HG02588 (cell line): ENCODE measurements at regions not wholly inside any gene's neighbourhood (a gene's known extent, or its start where the extent isn't known, plus 50 kb on each side); places are given as distances from the start of the nearest gene placed in this dataset.

Experiments
- ATAC-seq: cut with Tn5 transposase; IDR thresholded peaks from one replicate; pipeline ENCODE4 v1.9.1; 2021; ENCODE audit warnings: mild to moderate bottlenecking, moderate library complexity; ENCODE audit not compliant: unreplicated experiment

DNA sequence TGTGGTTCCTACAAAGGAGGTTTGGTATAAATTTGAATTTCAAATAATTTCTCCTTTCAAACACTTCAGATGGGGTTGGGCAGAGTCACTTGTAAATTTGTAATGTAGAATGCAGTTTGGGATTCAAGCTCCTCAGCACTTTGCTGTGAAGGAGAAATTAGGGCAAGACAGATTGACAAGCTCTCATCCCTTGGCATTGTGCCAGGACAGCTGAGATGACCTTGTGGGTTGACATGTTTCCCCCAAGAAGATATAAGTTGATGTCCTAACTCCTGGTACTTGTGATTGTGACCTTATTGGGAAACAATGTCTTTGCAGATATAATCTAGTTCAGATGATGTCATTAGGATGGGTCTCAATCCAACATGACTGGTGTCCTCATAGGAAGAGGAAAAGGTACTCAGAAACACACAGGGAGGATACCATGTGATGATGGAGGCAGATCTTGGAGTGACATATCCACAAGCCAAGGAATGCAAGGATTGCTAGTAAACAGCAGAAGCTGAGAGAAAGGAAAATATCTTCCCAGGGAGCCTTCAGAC, 408.3 kb downstream of the MED10 start:
- ATAC-seq: no peak

- ATAC-seq: no peak
Observed at GRCh38 chr5:5968981-5969380, 409.4 kb downstream of the MED10 start.

- ATAC-seq: no peak
Observed at GRCh38 chr5:5967944-5968343, 410.4 kb downstream of the MED10 start.

- ATAC-seq: no peak
Observed at GRCh38 chr5:5967373-5967772, 411.0 kb downstream of the MED10 start.

DNA sequence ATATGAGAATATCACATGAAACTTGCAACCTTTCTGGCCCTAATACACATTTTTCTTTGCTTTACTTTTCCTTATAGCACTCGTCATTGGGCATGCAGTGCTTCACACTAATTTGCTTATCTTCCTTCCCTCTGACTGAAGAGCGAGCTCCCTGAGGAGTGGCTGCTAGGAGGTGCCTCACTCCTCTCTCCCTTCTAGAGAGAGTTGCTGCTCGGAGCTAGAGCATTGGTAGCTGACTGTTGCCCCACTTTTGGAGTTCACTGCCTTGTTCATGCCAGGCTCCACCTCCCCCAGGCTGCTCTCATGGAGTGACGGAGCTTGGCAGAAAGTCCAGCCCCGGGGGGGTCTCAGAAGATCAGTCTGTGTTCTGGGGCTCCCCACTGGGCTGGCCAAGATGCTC, 413.2 kb downstream of the MED10 start:
- no peak for ATAC-seq

- ATAC-seq: no peak
Observed at GRCh38 chr5:5964347-5964746, 414.0 kb downstream of the MED10 start.

GRCh38 chr5:5957737-5958136, 420.6 kb downstream of the MED10 start:
- no peak for ATAC-seq

GRCh38 chr5:5954275-5954598, 424.1 kb downstream of the MED10 start:
- ATAC-seq: no peak

DNA sequence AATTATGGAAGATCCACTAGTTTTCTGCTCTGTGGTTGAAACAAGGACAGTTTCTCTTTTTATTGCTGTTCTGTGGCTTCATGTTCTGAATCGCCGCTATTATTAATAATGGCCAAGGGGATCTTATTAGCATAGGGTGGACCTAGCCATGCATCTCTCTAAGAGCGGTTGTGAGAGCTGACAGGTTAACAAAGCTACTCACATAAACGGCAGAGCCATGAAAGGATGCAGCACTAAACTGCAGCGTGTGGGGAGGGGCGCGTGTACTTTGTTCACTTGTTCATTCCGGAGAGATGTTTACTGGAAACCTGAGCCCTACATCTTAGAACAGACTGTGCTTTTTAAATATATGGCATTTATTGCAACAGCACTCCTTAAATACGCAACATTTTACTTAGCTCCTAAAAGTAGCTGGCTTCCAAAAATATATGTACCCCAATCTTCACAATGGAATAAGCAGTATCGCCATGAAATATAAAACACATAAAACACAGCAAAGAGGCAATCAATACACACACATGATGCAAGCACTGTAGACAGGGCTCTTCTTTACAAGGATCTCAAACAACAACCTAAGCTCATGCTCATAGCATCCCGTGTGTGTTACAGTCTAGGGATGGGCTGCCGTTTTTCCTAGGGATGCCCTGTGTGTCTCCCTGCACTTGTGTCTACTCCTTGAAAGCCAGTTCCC, 424.6 kb downstream of the MED10 start:
- ATAC-seq: no peak

DNA sequence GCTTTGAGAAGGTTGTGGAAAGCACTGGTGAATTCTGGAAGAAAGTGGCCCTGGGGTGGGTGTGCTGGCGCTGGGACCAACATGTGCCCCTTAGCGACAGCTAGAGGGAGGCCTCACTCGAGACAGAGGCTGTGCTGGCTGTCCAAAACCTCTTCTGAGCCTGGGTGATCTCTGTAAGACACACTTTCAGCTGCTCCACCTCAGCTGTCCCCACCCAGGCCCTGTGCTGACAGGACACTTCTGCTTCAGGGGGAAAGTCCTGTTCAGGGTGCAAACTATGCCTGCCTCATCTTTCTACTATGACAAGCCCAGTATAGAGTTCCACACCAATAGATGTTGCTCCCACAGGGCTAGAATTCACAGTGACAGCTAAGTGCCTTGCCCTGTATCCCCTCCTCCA, 426.4 kb downstream of the MED10 start:
- no peak for ATAC-seq

- no peak for ATAC-seq
Observed at GRCh38 chr5:5950658-5951057, 427.7 kb downstream of the MED10 start.

DNA sequence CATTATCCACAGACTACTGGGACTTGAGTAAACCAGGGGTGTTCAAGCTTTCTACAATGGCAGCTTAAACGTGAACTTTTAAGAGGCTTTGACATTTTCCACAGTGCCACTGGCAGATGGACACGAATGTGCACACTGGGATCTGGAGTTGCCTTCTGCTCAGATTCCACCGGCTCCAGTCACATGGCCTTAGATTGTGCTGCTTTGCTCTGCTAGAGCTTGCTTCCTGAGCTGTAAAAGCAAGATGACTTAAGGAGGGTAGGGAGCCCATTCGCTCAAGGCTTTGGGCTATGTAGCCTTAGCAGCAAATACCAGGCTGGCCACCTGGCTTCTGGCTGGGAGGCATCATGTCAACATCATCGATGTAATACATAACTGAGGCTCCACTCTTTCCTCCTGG, 436.9 kb downstream of the MED10 start:
- ATAC-seq: no peak

DNA sequence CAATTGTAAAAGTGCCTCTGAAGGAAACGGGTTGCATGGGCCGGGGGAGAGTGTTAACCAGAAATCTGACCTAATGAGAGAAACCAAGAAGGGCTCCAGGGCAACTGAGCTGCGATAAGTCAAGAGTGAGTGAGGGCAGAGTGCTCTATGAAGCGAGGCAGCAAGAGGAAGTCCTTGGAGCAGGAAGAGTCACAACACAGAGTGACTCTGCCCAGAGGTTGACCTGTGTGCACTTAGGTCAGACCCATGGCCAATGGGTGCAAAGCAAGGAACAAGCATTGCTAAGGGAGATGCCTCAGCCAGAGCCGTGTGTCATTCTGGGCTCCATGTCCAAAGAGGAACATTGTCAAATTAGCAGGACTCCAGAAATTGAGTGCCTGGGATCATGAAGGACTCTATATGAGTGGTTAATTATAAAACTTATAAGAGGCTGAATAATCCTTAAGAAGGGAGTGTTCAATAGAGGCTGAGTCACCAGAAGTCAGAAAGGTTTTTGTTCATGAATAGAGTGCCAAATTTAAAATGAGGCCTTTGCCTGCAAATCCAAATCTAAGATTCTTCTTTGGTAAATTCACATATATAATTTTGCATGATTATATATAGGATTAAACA, 438.5 kb downstream of the MED10 start:
- ATAC-seq: no peak

DNA sequence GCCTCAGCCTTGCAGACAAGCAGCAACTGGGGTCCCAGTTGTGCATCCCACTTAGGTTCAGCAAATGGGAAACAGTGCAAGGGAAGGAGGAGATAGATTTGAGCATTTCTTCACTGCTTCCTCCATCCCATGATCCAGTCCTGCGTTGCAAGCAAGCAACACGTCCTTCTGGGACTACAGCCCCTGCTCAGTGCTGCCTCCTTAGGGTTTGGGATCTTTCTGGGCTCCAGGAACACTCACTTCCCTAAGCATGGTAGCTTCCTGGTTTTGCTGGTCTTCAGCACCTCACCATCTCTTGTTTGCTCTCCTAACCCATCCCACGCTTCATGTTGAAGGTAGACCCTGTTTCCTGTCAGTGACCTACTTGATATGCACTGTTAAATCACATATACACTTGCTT, 444.7 kb downstream of the MED10 start:
- no peak for ATAC-seq

DNA sequence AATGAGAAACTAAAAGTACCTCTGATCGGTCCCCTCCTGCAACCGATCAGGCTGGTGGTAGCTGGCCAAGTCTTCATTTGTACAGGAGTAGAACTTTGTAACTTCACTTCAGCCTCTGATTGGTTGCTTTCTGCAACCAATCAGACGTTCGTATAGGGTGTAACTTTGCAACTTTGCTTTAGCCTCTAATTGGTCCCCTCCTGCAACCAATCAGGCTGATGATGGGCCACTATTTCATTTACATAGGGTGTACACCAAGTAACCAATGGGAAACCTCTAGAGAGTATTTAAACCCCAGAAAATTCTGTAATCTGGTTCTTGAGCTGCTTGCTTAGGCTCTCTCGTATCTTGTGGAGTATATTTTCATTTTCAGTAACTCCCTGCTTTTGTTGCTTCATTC, 445.5 kb downstream of the MED10 start:
- ATAC-seq: no peak

GRCh38 chr5:5930561-5930960, 447.8 kb downstream of the MED10 start:
- ATAC-seq: no peak

GRCh38 chr5:5929291-5930020, 448.9 kb downstream of the MED10 start:
- no peak for ATAC-seq

DNA sequence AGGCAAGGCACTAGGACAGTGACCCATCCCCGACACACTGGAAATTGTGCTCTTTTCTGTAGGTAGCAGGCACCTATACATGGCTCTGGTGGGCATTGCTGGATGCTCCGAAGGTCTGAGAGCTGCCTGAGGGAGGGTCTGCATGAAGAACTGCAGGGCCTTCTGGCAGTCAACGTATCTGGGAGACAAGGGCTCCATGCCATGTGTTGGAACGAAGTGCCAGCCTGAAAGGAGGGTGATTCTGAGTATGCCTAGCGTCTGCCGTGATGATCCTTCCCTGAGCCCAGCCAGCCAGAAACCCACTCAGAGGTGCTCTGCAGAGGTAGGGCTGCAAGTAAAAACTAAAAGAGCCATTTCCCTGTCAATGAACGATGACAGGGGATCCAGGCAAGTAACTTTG, 453.2 kb downstream of the MED10 start:
- no peak for ATAC-seq

DNA sequence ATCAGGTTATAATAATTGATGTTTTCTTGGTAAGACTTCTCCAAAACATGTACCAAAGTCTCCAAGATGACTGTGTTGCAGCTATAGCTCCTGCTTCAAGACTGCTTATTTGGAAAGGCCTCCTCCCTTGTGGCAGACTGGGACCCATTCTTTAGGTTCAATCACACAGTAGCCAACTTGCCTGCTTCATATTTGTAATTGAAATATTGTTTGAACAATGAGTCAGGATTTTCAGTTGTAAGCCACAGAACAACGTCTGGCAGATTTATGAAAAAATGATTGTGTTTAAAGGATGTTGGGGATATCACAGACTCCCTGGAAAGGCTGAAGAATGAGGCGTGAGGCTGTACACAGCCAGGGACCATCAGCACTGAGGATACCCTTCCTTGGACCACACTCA, 458.9 kb downstream of the MED10 start:
- ATAC-seq: no peak

- no peak for ATAC-seq
Observed at GRCh38 chr5:5906778-5907177, 471.6 kb downstream of the MED10 start.

- ATAC-seq: no peak
Observed at GRCh38 chr5:5905186-5905585, 473.2 kb downstream of the MED10 start.

DNA sequence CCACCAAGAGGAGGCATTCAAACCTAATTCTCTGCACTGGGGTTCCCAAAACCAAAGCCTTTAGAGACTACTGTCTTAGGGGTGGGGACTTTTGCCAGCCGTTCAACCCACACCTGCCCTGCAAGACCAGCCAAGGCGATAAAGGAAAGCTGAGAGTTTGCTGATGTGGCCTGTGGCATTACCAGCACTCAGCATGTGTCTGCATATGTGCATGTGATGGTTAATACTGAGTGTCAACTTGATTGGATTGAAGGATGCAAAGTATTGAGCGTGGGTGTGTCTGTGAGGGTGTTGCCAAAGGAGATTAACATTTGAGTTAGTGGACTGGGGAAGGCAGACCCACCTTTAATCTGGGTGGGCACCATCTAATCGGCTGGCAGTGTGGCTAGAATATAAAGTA, 474.2 kb downstream of the MED10 start:
- ATAC-seq: no peak
